Pancreas (tissue), 10 donors: ENCODE measurements at regions not wholly inside any gene's neighbourhood (a gene's known extent, or its start where the extent isn't known, plus 50 kb on each side); places are given as distances from the start of the nearest gene placed in this dataset.
A peak's percentile ranks its signal among the peaks of the same experiment; 100 is the strongest.

ENCODE experiments used
- ATAC-seq, 4 donors: fragments of 200-7000 bp; cut with Tn5 transposase; one replicate each; pipeline versions ENCODE4 v1.8.0 to v1.9.1; 2020; ENCODE audit warnings: mild to moderate bottlenecking in 4 of 4, moderate library complexity in 4 of 4
- DNase-seq, 6 donors: peaks; one replicate each; pipeline ENCODE4 v3.0.0-alpha.2; 2020
- FAIRE-seq: peaks from 2 replicates; lab custom pipeline; 2012; peaks lifted over from hg19 to GRCh38; lab: Jason Lieb, UNC
- H3K27ac ChIP-seq, 4 donors: fragments of 200-600 bp; sonication (generic); 1 replicate in 3 of 4; 2 replicates in 1 of 4; pipeline versions ENCODE4 v1.5.0 to v1.8.0; 2020
- H3K27me3 ChIP-seq, 4 donors: fragments of 200-600 bp; one replicate each; pipeline ENCODE4 v1.8.0; 2021
- H3K36me3 ChIP-seq, 3 donors: fragments of 200-600 bp; sonication (generic) in 1 of 3; one replicate each; pipeline versions ENCODE4 v1.5.0 to v1.8.0; 2020 to 2021
- H3K4me1 ChIP-seq, 3 donors: fragments of 200-600 bp; one replicate each; pipeline ENCODE4 v1.8.0; 2021
- H3K4me3 ChIP-seq, 4 donors: fragments of 200-600 bp; sonication (generic) in 2 of 4; one replicate each; pipeline versions ENCODE4 v1.5.0 to v1.8.0; 2020 to 2021
- H3K9me3 ChIP-seq, 4 donors: fragments of 200-600 bp; one replicate each; pipeline ENCODE4 v1.8.0; 2021
- WGBS, 2 donors: extraction: QIAGEN DNeasy Blood & Tissue Kit; methylation state at CpG; one replicate each; pipeline ENCODE4 v1.1.7; 2013; 5-methylcytosine and 5-hydroxymethylcytosine counted together
- intact Hi-C, 3 donors: fragments of 100-400 bp; cut with DNase I; formaldehyde crosslinking; loops; one replicate each; pipeline versions ENCODE4 v1.11.1 to v1.14.2; 2022
- TF ChIP-seq, protein P1 (sequence below), 4 donors: fragments of 200-600 bp; sonication (generic) in 3 of 4; IDR thresholded peaks; one replicate each; pipeline versions ENCODE4 v1.5.0 to v1.8.0; 2021; ENCODE audit warnings: antibody characterized with exemption in 4 of 4
- donor health status: healthy with polysubstance abuse.
- donor health status: DM: no; HTN: no; CAD: no; lungs with moderate emphysema.
- donor health status: DM: no; HTN: no; CAD: no.
- donor health status: control.
- donor health status: control.
- donor health status: Bipolar disorder and iron deficiency.
- donor health status: DM: yes; HTN: yes; CAD: no.
- donor health status: DM: no; HTN: no; CAD: no.
- donor health status: DM: no; HTN: no; CAD: no.
- donor health status: DM: yes; HTN: yes; CAD: no.

GRCh38 chr10:25815236-25815635 lies 118.8 kb upstream of the MYO3A start:
- WGBS, 2 donors, result 47 to 85% methylated on average over 1 of the region's 1 CpG
- ATAC-seq (peak in 1 of 4 donors; percentile 14), FAIRE-seq (no peak), DNase-seq (no peak)
- H3K9me3 ChIP-seq, result no peaks in the 10 kb centered on the region
- TF ChIP-seq, protein P1, sequence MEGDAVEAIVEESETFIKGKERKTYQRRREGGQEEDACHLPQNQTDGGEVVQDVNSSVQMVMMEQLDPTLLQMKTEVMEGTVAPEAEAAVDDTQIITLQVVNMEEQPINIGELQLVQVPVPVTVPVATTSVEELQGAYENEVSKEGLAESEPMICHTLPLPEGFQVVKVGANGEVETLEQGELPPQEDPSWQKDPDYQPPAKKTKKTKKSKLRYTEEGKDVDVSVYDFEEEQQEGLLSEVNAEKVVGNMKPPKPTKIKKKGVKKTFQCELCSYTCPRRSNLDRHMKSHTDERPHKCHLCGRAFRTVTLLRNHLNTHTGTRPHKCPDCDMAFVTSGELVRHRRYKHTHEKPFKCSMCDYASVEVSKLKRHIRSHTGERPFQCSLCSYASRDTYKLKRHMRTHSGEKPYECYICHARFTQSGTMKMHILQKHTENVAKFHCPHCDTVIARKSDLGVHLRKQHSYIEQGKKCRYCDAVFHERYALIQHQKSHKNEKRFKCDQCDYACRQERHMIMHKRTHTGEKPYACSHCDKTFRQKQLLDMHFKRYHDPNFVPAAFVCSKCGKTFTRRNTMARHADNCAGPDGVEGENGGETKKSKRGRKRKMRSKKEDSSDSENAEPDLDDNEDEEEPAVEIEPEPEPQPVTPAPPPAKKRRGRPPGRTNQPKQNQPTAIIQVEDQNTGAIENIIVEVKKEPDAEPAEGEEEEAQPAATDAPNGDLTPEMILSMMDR (IDR thresholded peaks at IDR 0.05), result no peak
- intact Hi-C loops, result no loop called here
- H3K4me1 ChIP-seq, result no peaks in the 10 kb centered on the region
- no peaks in the 10 kb centered on the region for H3K36me3 ChIP-seq
- no peaks in the 10 kb centered on the region for H3K27me3 ChIP-seq
- no peak overlapping the region for H3K4me3 ChIP-seq
- H3K27ac ChIP-seq, result no peak overlapping the region

DNA sequence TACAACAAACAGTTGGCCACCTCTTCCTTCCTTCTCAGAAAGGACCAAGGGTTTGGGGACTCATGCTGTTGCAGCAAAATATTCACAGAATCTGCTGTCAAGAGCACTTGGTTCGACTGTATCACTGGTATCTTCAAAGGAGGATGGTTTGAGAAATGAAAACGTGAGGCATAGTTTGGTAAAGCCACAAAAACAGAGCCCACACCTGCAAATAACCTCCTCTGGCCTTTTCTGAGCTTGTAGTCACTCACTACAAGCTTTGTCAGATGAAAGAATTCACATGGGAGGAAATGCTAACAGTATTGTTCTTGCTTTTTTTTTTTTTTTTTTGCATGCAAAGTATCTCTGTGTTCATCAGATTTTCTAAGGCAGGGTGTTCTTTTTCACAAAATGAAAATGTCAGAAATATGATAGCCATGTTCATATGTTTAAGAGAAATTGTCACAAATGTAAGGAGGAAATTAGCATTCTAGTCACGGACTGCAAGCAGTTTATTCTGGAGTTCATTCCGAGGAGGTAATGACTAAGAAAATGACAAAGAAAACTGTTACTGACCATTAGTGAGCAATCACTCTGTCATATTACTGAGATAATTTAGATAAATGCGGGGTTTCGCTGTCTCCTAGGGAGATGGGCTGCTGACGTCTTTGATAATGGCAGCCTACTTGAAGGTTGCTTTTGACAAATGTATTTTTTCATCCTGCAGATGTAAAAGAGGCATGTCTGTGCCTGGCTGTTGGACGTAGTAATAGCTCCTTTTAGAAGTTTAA lies 117.8 kb upstream of the MYO3A start:
- intact Hi-C loops, result no loop called here
- DNase-seq (no peak), ATAC-seq (peak in 2 of 4 donors; percentile 35 to 58), FAIRE-seq (no peak)
- TF ChIP-seq, protein P1 (IDR thresholded peaks at IDR 0.05), result no peak
- Histone ChIP-seq H3K36me3 (no peaks in the 10 kb centered on the region), H3K4me1 (no peaks in the 10 kb centered on the region), H3K9me3 (no peaks in the 10 kb centered on the region), H3K27me3 (no peaks in the 10 kb centered on the region), H3K27ac (no peak overlapping the region), H3K4me3 (no peak overlapping the region)
- WGBS, 2 donors, result 34 to 38% methylated on average over 8 of the region's 8 CpGs

DNA sequence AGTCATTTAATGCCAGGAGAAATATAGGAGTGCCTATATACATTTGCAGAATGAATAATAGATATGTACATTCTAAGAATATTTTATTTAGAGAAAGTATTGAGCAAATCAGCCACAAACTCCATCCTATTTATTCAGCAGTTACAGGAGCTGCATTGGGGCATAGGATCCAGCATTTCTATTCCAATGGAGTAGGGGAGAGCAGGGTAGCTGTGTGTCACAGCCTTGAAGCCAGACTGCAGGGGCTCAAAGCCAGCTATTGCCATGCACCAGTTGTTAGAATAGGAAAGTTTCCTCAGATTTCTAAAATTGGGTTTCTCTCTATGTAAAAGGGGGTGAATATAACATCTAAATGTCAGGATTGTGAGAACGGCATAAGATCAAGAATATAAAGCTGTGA lies 116.8 kb upstream of the MYO3A start:
- Histone ChIP-seq H3K27me3 (no peaks in the 10 kb centered on the region), H3K9me3 (no peaks in the 10 kb centered on the region), H3K4me1 (no peaks in the 10 kb centered on the region), H3K27ac (no peak overlapping the region), H3K36me3 (no peaks in the 10 kb centered on the region), H3K4me3 (no peak overlapping the region)
- TF ChIP-seq, protein P1 (IDR thresholded peaks at IDR 0.05), result no peak
- ATAC-seq, result no peak
- intact Hi-C loops, result no loop called here
- no peak for DNase-seq
- FAIRE-seq, result no peak
- 73 to 75% methylated on average over 1 of the region's 1 CpG for WGBS, 2 donors

DNA sequence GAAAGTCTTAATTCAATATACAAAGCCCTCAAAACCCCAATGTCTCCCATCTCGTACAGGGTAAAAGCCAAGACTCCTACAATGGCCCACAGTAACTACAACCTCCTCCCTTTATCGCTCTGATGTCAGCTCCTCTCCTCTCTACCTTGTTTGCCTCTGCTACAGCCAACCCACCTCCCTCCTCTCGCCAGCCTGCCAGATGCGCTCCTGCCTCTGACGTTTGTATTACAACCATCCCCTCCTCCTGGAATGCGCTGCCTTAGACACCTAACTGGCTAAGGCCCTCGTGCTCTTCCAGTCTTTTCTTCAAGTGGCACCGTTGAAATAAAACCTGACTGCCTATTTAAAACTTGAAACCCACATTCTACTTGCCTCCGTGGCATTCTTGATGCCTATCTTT lies 115.3 kb upstream of the MYO3A start:
- ATAC-seq (no peak), DNase-seq (no peak), FAIRE-seq (no peak)
- TF ChIP-seq, protein P1 (IDR thresholded peaks at IDR 0.05), result no peak
- H3K4me1 ChIP-seq, result no peaks in the 10 kb centered on the region
- no peaks in the 10 kb centered on the region for H3K27me3 ChIP-seq
- H3K27ac ChIP-seq, result no peak overlapping the region
- no peak overlapping the region for H3K4me3 ChIP-seq
- 44 to 47% methylated on average over 9 of the region's 9 CpGs for WGBS, 2 donors
- no peaks in the 10 kb centered on the region for H3K9me3 ChIP-seq
- intact Hi-C loops, result no loop called here
- H3K36me3 ChIP-seq, result no peaks in the 10 kb centered on the region

- no peak for DNase-seq
- Histone ChIP-seq H3K9me3 (no peaks in the 10 kb centered on the region), H3K4me1 (no peaks in the 10 kb centered on the region), H3K27me3 (no peaks in the 10 kb centered on the region), H3K4me3 (no peak overlapping the region), H3K27ac (no peak overlapping the region), H3K36me3 (no peaks in the 10 kb centered on the region)
- no peak for FAIRE-seq
- intact Hi-C loops, result no loop called here
- ATAC-seq, result no peak
- TF ChIP-seq, protein P1 (IDR thresholded peaks at IDR 0.05), result no peak
- WGBS, 2 donors, result 57 to 58% methylated on average over 2 of the region's 2 CpGs
These were observed 113.6 kb upstream of the MYO3A start for GRCh38 chr10:25820472-25820871.
